GM21447 (cell line): ENCODE measurements at regions not wholly inside any gene's neighbourhood (a gene's known extent, or its start where the extent isn't known, plus 50 kb on each side); places are given as distances from the start of the nearest gene placed in this dataset.

Source experiments
- ATAC-seq: cut with Tn5 transposase; IDR thresholded peaks from one replicate; pipeline ENCODE4 v1.9.1; 2021; ENCODE audit not compliant: unreplicated experiment

GRCh38 chr6:170232186-170233002, 58.5 kb downstream of the DLL1 start:
- ATAC-seq: no peak

- no peak for ATAC-seq
Measured at GRCh38 chr6:170231293-170232185, 59.3 kb downstream of the DLL1 start.

GRCh38 chr6:170230520-170231292, 60.2 kb downstream of the DLL1 start:
- ATAC-seq: no peak

GRCh38 chr6:170229851-170230519, 60.9 kb downstream of the DLL1 start:
- no peak for ATAC-seq

GRCh38 chr6:170229396-170229795, 61.5 kb downstream of the DLL1 start:
- no peak for ATAC-seq

GRCh38 chr6:170228946-170229310, 62.0 kb downstream of the DLL1 start:
- ATAC-seq: no peak

- no peak for ATAC-seq
Measured at GRCh38 chr6:170227996-170228945, 62.6 kb downstream of the DLL1 start.

GRCh38 chr6:170227521-170227983, 63.3 kb downstream of the DLL1 start:
- ATAC-seq: no peak

GRCh38 chr6:170226647-170227046, 64.2 kb downstream of the DLL1 start:
- no peak for ATAC-seq

GRCh38 chr6:170225852-170226417, 64.9 kb downstream of the DLL1 start:
- ATAC-seq: no peak

- ATAC-seq: no peak
Measured at GRCh38 chr6:170224694-170225660, 65.9 kb downstream of the DLL1 start.

- ATAC-seq: no peak
Measured at GRCh38 chr6:170223718-170224693, 66.9 kb downstream of the DLL1 start.

- no peak for ATAC-seq
Measured at GRCh38 chr6:170222498-170223471, 68.1 kb downstream of the DLL1 start.

GRCh38 chr6:170221753-170222400, 69.0 kb downstream of the DLL1 start:
- ATAC-seq: no peak

- no peak for ATAC-seq
Measured at GRCh38 chr6:170221052-170221752, 69.7 kb downstream of the DLL1 start.
